ENCODE measurements at regions not wholly inside any gene's neighbourhood (a gene's known extent, or its start where the extent isn't known, plus 50 kb on each side); places are given as distances from the start of the nearest gene placed in this dataset.
"Not testable (repeated sequence)": the region's sequence is repeated elsewhere in the genome, so short reads cannot be mapped to it uniquely, and the experiment has no call there.

GRCh38 chr3:153631664-153632063 is 469.6 kb downstream of the RAP2B start:
- no peak overlapping the region for H3K4me3 Mint-ChIP-seq (ENCODE audit: unreplicated experiment)
- no peak for TF ChIP-seq CTCF (IDR thresholded peaks at IDR 0.05; ENCODE audit: partially characterized antibody, unreplicated experiment)
- H3K4me1 Mint-ChIP-seq (ENCODE audit: low read depth, unreplicated experiment): peaks cover 33% of the 10 kb centered on the region
- peaks cover 2% of the 10 kb centered on the region for H3K27me3 Mint-ChIP-seq (ENCODE audit: unreplicated experiment)
- H3K27ac Mint-ChIP-seq (ENCODE audit: unreplicated experiment): peak overlapping the region; percentile 62
- H3K9me3 Mint-ChIP-seq (ENCODE audit: unreplicated experiment): peaks cover 4% of the 10 kb centered on the region
- H3K36me3 Mint-ChIP-seq (ENCODE audit: unreplicated experiment): no peaks in the 10 kb centered on the region
- DNase-seq: no peak

GRCh38 chr3:153633407-153633806 is 471.4 kb downstream of the RAP2B start:
- peaks cover 4% of the 10 kb centered on the region for H3K9me3 Mint-ChIP-seq (ENCODE audit: unreplicated experiment)
- no peak overlapping the region for H3K4me3 Mint-ChIP-seq (ENCODE audit: unreplicated experiment)
- no peak for TF ChIP-seq CTCF (IDR thresholded peaks at IDR 0.05; ENCODE audit: partially characterized antibody, unreplicated experiment)
- peaks cover 33% of the 10 kb centered on the region for H3K4me1 Mint-ChIP-seq (ENCODE audit: low read depth, unreplicated experiment)
- no peak overlapping the region for H3K27ac Mint-ChIP-seq (ENCODE audit: unreplicated experiment)
- DNase-seq: no peak
- no peaks in the 10 kb centered on the region for H3K36me3 Mint-ChIP-seq (ENCODE audit: unreplicated experiment)
- H3K27me3 Mint-ChIP-seq (ENCODE audit: unreplicated experiment): peaks cover 2% of the 10 kb centered on the region

GRCh38 chr3:153634683-153635082 is 472.7 kb downstream of the RAP2B start:
- H3K27ac Mint-ChIP-seq (ENCODE audit: unreplicated experiment): no peak overlapping the region
- H3K36me3 Mint-ChIP-seq (ENCODE audit: unreplicated experiment): no peaks in the 10 kb centered on the region

GRCh38 chr3:153639631-153640030 is 477.6 kb downstream of the RAP2B start:
- TF ChIP-seq CTCF (IDR thresholded peaks at IDR 0.05; ENCODE audit: partially characterized antibody, unreplicated experiment): no peak
- Mint-ChIP-seq H3K4me3 (ENCODE audit: unreplicated experiment) (no peak overlapping the region), H3K9me3 (ENCODE audit: unreplicated experiment) (no peaks in the 10 kb centered on the region), H3K4me1 (ENCODE audit: low read depth, unreplicated experiment) (peaks cover 6% of the 10 kb centered on the region), H3K27me3 (ENCODE audit: unreplicated experiment) (peaks cover 2% of the 10 kb centered on the region), H3K36me3 (ENCODE audit: unreplicated experiment) (no peaks in the 10 kb centered on the region), H3K27ac (ENCODE audit: unreplicated experiment) (no peak overlapping the region)
- DNase-seq: no peak

More at GRCh38 chr3:153634683-153635082, 472.7 kb downstream of the RAP2B start:
- Mint-ChIP-seq H3K4me1 (ENCODE audit: low read depth, unreplicated experiment) (peaks cover 33% of the 10 kb centered on the region), H3K27me3 (ENCODE audit: unreplicated experiment) (peaks cover 2% of the 10 kb centered on the region), H3K4me3 (ENCODE audit: unreplicated experiment) (no peak overlapping the region), H3K9me3 (ENCODE audit: unreplicated experiment) (peaks cover 4% of the 10 kb centered on the region)
- DNase-seq: no peak
- TF ChIP-seq CTCF (IDR thresholded peaks at IDR 0.05; ENCODE audit: partially characterized antibody, unreplicated experiment): no peak

GRCh38 chr3:153640689-153641665 is 479.0 kb downstream of the RAP2B start:
- no peak for DNase-seq
- no peak for TF ChIP-seq CTCF (IDR thresholded peaks at IDR 0.05; ENCODE audit: partially characterized antibody, unreplicated experiment)
- Mint-ChIP-seq H3K27ac (ENCODE audit: unreplicated experiment) (no peak overlapping the region), H3K9me3 (ENCODE audit: unreplicated experiment) (no peaks in the 10 kb centered on the region), H3K36me3 (ENCODE audit: unreplicated experiment) (no peaks in the 10 kb centered on the region), H3K27me3 (ENCODE audit: unreplicated experiment) (peaks cover 2% of the 10 kb centered on the region), H3K4me3 (ENCODE audit: unreplicated experiment) (no peak overlapping the region), H3K4me1 (ENCODE audit: low read depth, unreplicated experiment) (peaks cover 4% of the 10 kb centered on the region)

- not testable (repeated sequence) for H3K27me3 Mint-ChIP-seq (ENCODE audit: unreplicated experiment); DNase-seq; H3K36me3 Mint-ChIP-seq (ENCODE audit: unreplicated experiment); H3K4me3 Mint-ChIP-seq (ENCODE audit: unreplicated experiment); H3K4me1 Mint-ChIP-seq (ENCODE audit: low read depth, unreplicated experiment); H3K27ac Mint-ChIP-seq (ENCODE audit: unreplicated experiment); H3K9me3 Mint-ChIP-seq (ENCODE audit: unreplicated experiment)
These were observed 478.6 kb upstream of the ARHGEF26 start for GRCh38 chr3:153642576-153642975.

GRCh38 chr3:153643471-153643870 is 477.7 kb upstream of the ARHGEF26 start:
- not testable (repeated sequence) for H3K9me3 Mint-ChIP-seq (ENCODE audit: unreplicated experiment); H3K4me3 Mint-ChIP-seq (ENCODE audit: unreplicated experiment); H3K36me3 Mint-ChIP-seq (ENCODE audit: unreplicated experiment); DNase-seq; H3K4me1 Mint-ChIP-seq (ENCODE audit: low read depth, unreplicated experiment); H3K27me3 Mint-ChIP-seq (ENCODE audit: unreplicated experiment); H3K27ac Mint-ChIP-seq (ENCODE audit: unreplicated experiment)
